ENCODE measurements at regions not wholly inside any gene's neighbourhood (a gene's known extent, or its start where the extent isn't known, plus 50 kb on each side); places are given as distances from the start of the nearest gene placed in this dataset.

GRCh38 chr21:28821276-28822122 is 171.2 kb downstream of the LTN1 start:
- Histone ChIP-seq H4K20me1 (ENCODE audit: low read depth, low read length) (no peaks in the 10 kb centered on the region), H3K27me3 (ENCODE audit: low read length) (no peaks in the 10 kb centered on the region), H3K36me3 (ENCODE audit: low read length) (no peaks in the 10 kb centered on the region), H3K27ac (ENCODE audit: low read depth, low read length) (no peak overlapping the region), H3K9ac (ENCODE audit: low read length) (no peak overlapping the region), H3K9me3 (ENCODE audit: insufficient read depth, low read length) (no peaks in the 10 kb centered on the region), H3F3A (ENCODE audit: insufficient read depth) (no peaks in the 10 kb centered on the region), H3K4me2 (ENCODE audit: low read depth, low read length, poor library complexity, severe bottlenecking) (no peak overlapping the region), H3K9me2 (replicated peaks; ENCODE audit: insufficient read depth, low read length) (0 out of 2 replicates have a peak, but pooled peaks cover 4% of the 10 kb centered on the region), H2AFZ (ENCODE audit: low read depth, low read length, severe bottlenecking) (no peak overlapping the region), H3K79me2 (ENCODE audit: insufficient read depth, low read length) (no peaks in the 10 kb centered on the region), H3K4me3 (ENCODE audit: insufficient read depth, low read length, poor library complexity, severe bottlenecking) (no peak overlapping the region)
- TF ChIP-seq EZH2phosphoT487 (conservative IDR thresholded peaks at IDR 0.05; ENCODE audit: low read length) (no peak), CTCF (IDR thresholded peaks at IDR 0.05; ENCODE audit: insufficient read depth, low read length, poor library complexity, severe bottlenecking) (no peak)

DNA sequence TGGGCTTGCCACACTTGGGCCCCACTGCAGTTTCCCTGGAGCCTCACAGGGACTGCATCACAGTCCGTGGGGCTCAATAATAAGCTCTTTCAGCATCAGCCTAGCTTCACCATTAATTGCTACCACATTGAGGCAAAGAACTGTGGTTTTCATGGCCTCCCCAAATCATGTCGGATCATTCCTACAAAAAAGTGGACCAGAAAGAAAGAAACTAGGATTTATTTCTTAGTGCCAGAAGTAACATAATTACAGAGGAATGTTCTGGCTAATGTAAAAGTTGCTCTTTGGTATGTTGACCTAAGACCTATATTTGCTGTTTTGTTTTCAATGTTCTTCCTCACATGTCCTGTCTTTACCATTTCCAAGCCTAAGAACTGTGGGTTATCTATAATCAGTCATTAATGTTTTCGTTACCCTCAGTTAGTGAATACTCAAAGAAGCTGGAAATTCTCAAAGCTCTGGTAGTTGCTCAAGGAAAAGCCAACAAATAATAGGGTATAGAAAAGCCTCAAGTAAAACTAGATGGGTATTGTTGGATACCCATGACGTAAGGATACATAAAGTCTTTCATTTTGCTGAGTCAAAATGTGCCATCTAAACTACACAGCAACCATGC is 173.9 kb downstream of the LTN1 start:
- Histone ChIP-seq H3K27ac (ENCODE audit: low read depth, low read length) (no peak overlapping the region), H3K4me3 (ENCODE audit: insufficient read depth, low read length, poor library complexity, severe bottlenecking) (no peak overlapping the region), H3K36me3 (ENCODE audit: low read length) (no peaks in the 10 kb centered on the region), H3F3A (ENCODE audit: insufficient read depth) (no peaks in the 10 kb centered on the region), H3K79me2 (ENCODE audit: insufficient read depth, low read length) (no peaks in the 10 kb centered on the region), H3K4me2 (ENCODE audit: low read depth, low read length, poor library complexity, severe bottlenecking) (no peak overlapping the region), H4K20me1 (ENCODE audit: low read depth, low read length) (no peaks in the 10 kb centered on the region), H3K9ac (ENCODE audit: low read length) (no peak overlapping the region), H3K9me3 (ENCODE audit: insufficient read depth, low read length) (no peaks in the 10 kb centered on the region), H3K27me3 (ENCODE audit: low read length) (no peaks in the 10 kb centered on the region), H2AFZ (ENCODE audit: low read depth, low read length, severe bottlenecking) (no peak overlapping the region), H3K9me2 (replicated peaks; ENCODE audit: insufficient read depth, low read length) (no peaks in the 10 kb centered on the region)
- TF ChIP-seq EZH2phosphoT487 (conservative IDR thresholded peaks at IDR 0.05; ENCODE audit: low read length): no peak
- no peak for TF ChIP-seq CTCF (IDR thresholded peaks at IDR 0.05; ENCODE audit: insufficient read depth, low read length, poor library complexity, severe bottlenecking)

- Histone ChIP-seq H3K27me3 (ENCODE audit: low read length) (no peaks in the 10 kb centered on the region), H3K9me2 (replicated peaks; ENCODE audit: insufficient read depth, low read length) (no peaks in the 10 kb centered on the region)
These were observed 174.8 kb downstream of the LTN1 start for GRCh38 chr21:28817871-28818270.

More at GRCh38 chr21:28817871-28818270, 174.8 kb downstream of the LTN1 start:
- H3K4me3 ChIP-seq (ENCODE audit: insufficient read depth, low read length, poor library complexity, severe bottlenecking): no peak overlapping the region
- H3K9me3 ChIP-seq (ENCODE audit: insufficient read depth, low read length): no peaks in the 10 kb centered on the region
- H2AFZ ChIP-seq (ENCODE audit: low read depth, low read length, severe bottlenecking): no peak overlapping the region
- H4K20me1 ChIP-seq (ENCODE audit: low read depth, low read length): no peaks in the 10 kb centered on the region
- H3K4me2 ChIP-seq (ENCODE audit: low read depth, low read length, poor library complexity, severe bottlenecking): no peak overlapping the region
- H3K79me2 ChIP-seq (ENCODE audit: insufficient read depth, low read length): no peaks in the 10 kb centered on the region
- no peak overlapping the region for H3K9ac ChIP-seq (ENCODE audit: low read length)
- no peaks in the 10 kb centered on the region for H3K36me3 ChIP-seq (ENCODE audit: low read length)
- TF ChIP-seq CTCF (IDR thresholded peaks at IDR 0.05; ENCODE audit: insufficient read depth, low read length, poor library complexity, severe bottlenecking): no peak
- no peak for TF ChIP-seq EZH2phosphoT487 (conservative IDR thresholded peaks at IDR 0.05; ENCODE audit: low read length)
- H3F3A ChIP-seq (ENCODE audit: insufficient read depth): no peaks in the 10 kb centered on the region
- no peak overlapping the region for H3K27ac ChIP-seq (ENCODE audit: low read depth, low read length)
